SK-N-SH treated with all-trans-retinoic acid at 6 μM for 48 hours (cell line): ENCODE measurements at regions not wholly inside any gene's neighbourhood (a gene's known extent, or its start where the extent isn't known, plus 50 kb on each side); places are given as distances from the start of the nearest gene placed in this dataset.

Experiments used
- ATAC-seq: fragments of 200-7000 bp; cut with Tn5 transposase; 3 replicates; pipeline ENCODE4 v1.9.1; 2020; ENCODE audit warnings: mild to moderate bottlenecking, moderate library complexity
- ARNTL ChIP-seq: fragments of 450-650 bp; formaldehyde crosslinking; IDR thresholded peaks from 2 replicates; pipeline ENCODE4 v1.5.0; 2020; ENCODE audit warnings: low read depth, mild to moderate bottlenecking, moderate library complexity, borderline replicate concordance
- BACH2 ChIP-seq: fragments of 250-450 bp; sonication (Bioruptor Pico); IDR thresholded peaks from 2 replicates; pipeline ENCODE4 v1.9.0; 2021; ENCODE audit warnings: mild to moderate bottlenecking, borderline replicate concordance
- CSDC2 ChIP-seq: fragments of 250-450 bp; sonication (Bioruptor Pico); IDR thresholded peaks from 2 replicates; pipeline ENCODE4 v1.5.0; 2020; ENCODE audit warnings: mild to moderate bottlenecking, moderate library complexity
- ESRRG ChIP-seq: fragments of 250-450 bp; sonication (Bioruptor Pico); IDR thresholded peaks from 2 replicates; pipeline ENCODE4 v1.6.1; 2021; ENCODE audit warnings: mild to moderate bottlenecking
- GLIS3 ChIP-seq: fragments of 250-450 bp; sonication (Bioruptor Pico); IDR thresholded peaks from 2 replicates; pipeline ENCODE4 v1.5.0; 2020; ENCODE audit warnings: mild to moderate bottlenecking, moderate library complexity
- ISL1 ChIP-seq: fragments of 250-450 bp; sonication (Bioruptor Pico); IDR thresholded peaks from 2 replicates; pipeline ENCODE4 v2.1.2; 2022; ENCODE audit warnings: mild to moderate bottlenecking, moderate library complexity
- OSR1 ChIP-seq: fragments of 250-450 bp; sonication (Bioruptor Pico); IDR thresholded peaks from 2 replicates; pipeline ENCODE4 v1.8.0; 2022; ENCODE audit warnings: moderate library complexity, mild to moderate bottlenecking, inconsistent platforms
- PPARA ChIP-seq: fragments of 250-450 bp; sonication (Bioruptor Pico); IDR thresholded peaks from 2 replicates; pipeline ENCODE4 v1.5.0; 2020; ENCODE audit warnings: mild to moderate bottlenecking, borderline replicate concordance
- RARB ChIP-seq: fragments of 250-450 bp; sonication (Bioruptor Pico); IDR thresholded peaks from 2 replicates; pipeline ENCODE4 v1.8.0; 2021; ENCODE audit warnings: mild to moderate bottlenecking, moderate library complexity
- SNAI2 ChIP-seq: fragments of 250-450 bp; sonication (Bioruptor Pico); IDR thresholded peaks from 2 replicates; pipeline ENCODE4 v1.5.0; 2020; ENCODE audit warnings: mild to moderate bottlenecking, moderate library complexity
- TCF4 ChIP-seq: fragments of 250-450 bp; sonication (Bioruptor Pico); IDR thresholded peaks from 2 replicates; pipeline ENCODE4 v1.8.0; 2021; ENCODE audit warnings: mild to moderate bottlenecking, moderate library complexity, borderline replicate concordance
- TOX ChIP-seq: fragments of 250-450 bp; sonication (Bioruptor Pico); IDR thresholded peaks from 2 replicates; pipeline ENCODE4 v1.8.0; 2021; ENCODE audit warnings: mild to moderate bottlenecking, moderate library complexity, borderline replicate concordance
- TSHZ2 ChIP-seq: fragments of 250-450 bp; sonication (Bioruptor Pico); IDR thresholded peaks from 2 replicates; pipeline ENCODE4 v1.5.0; 2020; ENCODE audit warnings: mild to moderate bottlenecking, moderate library complexity
- ZC3H10 ChIP-seq: fragments of 250-450 bp; sonication (Bioruptor Pico); IDR thresholded peaks from 2 replicates; pipeline ENCODE4 v1.5.1; 2021; ENCODE audit warnings: mild to moderate bottlenecking, moderate library complexity
- ZFP3 ChIP-seq: fragments of 250-450 bp; sonication (Bioruptor Pico); IDR thresholded peaks from 2 replicates; pipeline ENCODE4 v1.5.0; 2020; ENCODE audit warnings: mild to moderate bottlenecking, moderate library complexity
- ZFP30 ChIP-seq: fragments of 450-650 bp; formaldehyde crosslinking; IDR thresholded peaks from 2 replicates; pipeline ENCODE4 v1.5.0; 2022; ENCODE audit warnings: mild to moderate bottlenecking, moderate library complexity
- ZNF565 ChIP-seq: fragments of 450-650 bp; formaldehyde crosslinking; conservative IDR thresholded peaks from 2 replicates; pipeline ENCODE4 v1.5.0; 2020; ENCODE audit warnings: low read depth, mild to moderate bottlenecking, moderate library complexity
- ZNF70 ChIP-seq: fragments of 450-650 bp; formaldehyde crosslinking; IDR thresholded peaks from 2 replicates; pipeline ENCODE4 v1.5.0; 2020; ENCODE audit warnings: mild to moderate bottlenecking, moderate library complexity
- ZNF8 ChIP-seq: fragments of 450-650 bp; formaldehyde crosslinking; IDR thresholded peaks from 2 replicates; pipeline ENCODE4 v1.5.0; 2020; ENCODE audit warnings: mild to moderate bottlenecking, moderate library complexity
- TF ChIP-seq, protein P1 (sequence below): fragments of 250-450 bp; sonication (Bioruptor Pico); IDR thresholded peaks from 2 replicates; pipeline ENCODE4 v1.5.1; 2021; ENCODE audit warnings: mild to moderate bottlenecking, moderate library complexity
- TF ChIP-seq, protein P2 (sequence below): fragments of 250-450 bp; sonication (Bioruptor Pico); IDR thresholded peaks from 2 replicates; pipeline ENCODE4 v1.8.0; 2020; ENCODE audit warnings: mild to moderate bottlenecking, moderate library complexity, borderline replicate concordance
- TF ChIP-seq, protein P3 (sequence below): fragments of 250-450 bp; sonication (Bioruptor Pico); IDR thresholded peaks from 2 replicates; pipeline ENCODE4 v1.8.0; 2021; ENCODE audit warnings: low read depth, mild to moderate bottlenecking, moderate library complexity, borderline replicate concordance

- no peak for TF ChIP-seq ARNTL (CRISPR knock-in tag)
- TF ChIP-seq ZNF565: no peak
- TF ChIP-seq ZC3H10 (CRISPR knock-in tag): no peak
- no peak for TF ChIP-seq ZFP30 (CRISPR knock-in tag)
- TF ChIP-seq, protein P1, sequence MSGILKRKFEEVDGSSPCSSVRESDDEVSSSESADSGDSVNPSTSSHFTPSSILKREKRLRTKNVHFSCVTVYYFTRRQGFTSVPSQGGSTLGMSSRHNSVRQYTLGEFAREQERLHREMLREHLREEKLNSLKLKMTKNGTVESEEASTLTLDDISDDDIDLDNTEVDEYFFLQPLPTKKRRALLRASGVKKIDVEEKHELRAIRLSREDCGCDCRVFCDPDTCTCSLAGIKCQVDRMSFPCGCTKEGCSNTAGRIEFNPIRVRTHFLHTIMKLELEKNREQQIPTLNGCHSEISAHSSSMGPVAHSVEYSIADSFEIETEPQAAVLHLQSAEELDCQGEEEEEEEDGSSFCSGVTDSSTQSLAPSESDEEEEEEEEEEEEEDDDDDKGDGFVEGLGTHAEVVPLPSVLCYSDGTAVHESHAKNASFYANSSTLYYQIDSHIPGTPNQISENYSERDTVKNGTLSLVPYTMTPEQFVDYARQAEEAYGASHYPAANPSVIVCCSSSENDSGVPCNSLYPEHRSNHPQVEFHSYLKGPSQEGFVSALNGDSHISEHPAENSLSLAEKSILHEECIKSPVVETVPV (CRISPR knock-in tag): no peak
- TF ChIP-seq ZNF8 (CRISPR knock-in tag): no peak
- TF ChIP-seq TSHZ2 (CRISPR knock-in tag): no peak
- no peak for TF ChIP-seq ESRRG (CRISPR knock-in tag)
- TF ChIP-seq ZNF70 (CRISPR knock-in tag): no peak
- no peak for TF ChIP-seq ZFP3 (CRISPR knock-in tag)
- TF ChIP-seq TOX (CRISPR knock-in tag): no peak
- TF ChIP-seq CSDC2: no peak
- no peak for ATAC-seq
Observed at GRCh38 chr3:166447513-166447912, 610.3 kb upstream of the BCHE start.

- no peak for ATAC-seq
- TF ChIP-seq TSHZ2 (CRISPR knock-in tag) (no peak), ARNTL (CRISPR knock-in tag) (no peak), RARB (CRISPR knock-in tag) (no peak), ZNF70 (CRISPR knock-in tag) (no peak), TOX (CRISPR knock-in tag) (no peak), GLIS3 (no peak), OSR1 (no peak), PPARA (CRISPR knock-in tag) (no peak), ZC3H10 (CRISPR knock-in tag) (no peak), ESRRG (CRISPR knock-in tag) (no peak), ISL1 (CRISPR knock-in tag) (no peak), ZFP3 (CRISPR knock-in tag) (no peak)
- TF ChIP-seq, protein P2, sequence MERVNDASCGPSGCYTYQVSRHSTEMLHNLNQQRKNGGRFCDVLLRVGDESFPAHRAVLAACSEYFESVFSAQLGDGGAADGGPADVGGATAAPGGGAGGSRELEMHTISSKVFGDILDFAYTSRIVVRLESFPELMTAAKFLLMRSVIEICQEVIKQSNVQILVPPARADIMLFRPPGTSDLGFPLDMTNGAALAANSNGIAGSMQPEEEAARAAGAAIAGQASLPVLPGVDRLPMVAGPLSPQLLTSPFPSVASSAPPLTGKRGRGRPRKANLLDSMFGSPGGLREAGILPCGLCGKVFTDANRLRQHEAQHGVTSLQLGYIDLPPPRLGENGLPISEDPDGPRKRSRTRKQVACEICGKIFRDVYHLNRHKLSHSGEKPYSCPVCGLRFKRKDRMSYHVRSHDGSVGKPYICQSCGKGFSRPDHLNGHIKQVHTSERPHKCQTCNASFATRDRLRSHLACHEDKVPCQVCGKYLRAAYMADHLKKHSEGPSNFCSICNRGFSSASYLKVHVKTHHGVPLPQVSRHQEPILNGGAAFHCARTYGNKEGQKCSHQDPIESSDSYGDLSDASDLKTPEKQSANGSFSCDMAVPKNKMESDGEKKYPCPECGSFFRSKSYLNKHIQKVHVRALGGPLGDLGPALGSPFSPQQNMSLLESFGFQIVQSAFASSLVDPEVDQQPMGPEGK (CRISPR knock-in tag): no peak
- TF ChIP-seq, protein P3, sequence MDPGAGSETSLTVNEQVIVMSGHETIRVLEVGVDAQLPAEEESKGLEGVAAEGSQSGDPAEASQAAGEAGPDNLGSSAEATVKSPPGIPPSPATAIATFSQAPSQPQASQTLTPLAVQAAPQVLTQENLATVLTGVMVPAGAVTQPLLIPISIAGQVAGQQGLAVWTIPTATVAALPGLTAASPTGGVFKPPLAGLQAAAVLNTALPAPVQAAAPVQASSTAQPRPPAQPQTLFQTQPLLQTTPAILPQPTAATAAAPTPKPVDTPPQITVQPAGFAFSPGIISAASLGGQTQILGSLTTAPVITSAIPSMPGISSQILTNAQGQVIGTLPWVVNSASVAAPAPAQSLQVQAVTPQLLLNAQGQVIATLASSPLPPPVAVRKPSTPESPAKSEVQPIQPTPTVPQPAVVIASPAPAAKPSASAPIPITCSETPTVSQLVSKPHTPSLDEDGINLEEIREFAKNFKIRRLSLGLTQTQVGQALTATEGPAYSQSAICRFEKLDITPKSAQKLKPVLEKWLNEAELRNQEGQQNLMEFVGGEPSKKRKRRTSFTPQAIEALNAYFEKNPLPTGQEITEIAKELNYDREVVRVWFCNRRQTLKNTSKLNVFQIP: no peak
- TF ChIP-seq, all 23 proteins: peak for 0
Observed at GRCh38 chr3:166446986-166447385, 609.8 kb upstream of the BCHE start.

DNA sequence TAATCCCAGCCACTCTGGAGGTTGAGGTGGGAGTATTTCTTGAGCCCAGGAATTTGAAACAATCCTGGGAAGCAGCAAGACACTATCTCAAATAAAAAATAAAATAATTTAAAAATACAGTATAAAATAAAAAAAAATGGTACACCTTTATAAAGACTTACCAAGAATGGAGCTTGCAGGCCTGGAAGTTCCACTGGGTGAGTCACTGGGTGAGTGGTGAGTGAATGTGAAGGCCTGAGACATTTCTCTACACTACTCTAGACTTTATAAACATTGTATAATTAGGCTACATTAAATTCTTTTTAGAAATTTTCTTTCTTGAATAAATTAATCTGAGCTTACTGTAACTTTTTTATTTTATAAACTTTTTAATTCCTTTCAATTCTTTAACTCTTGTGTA is 609.1 kb upstream of the BCHE start:
- TF ChIP-seq BACH2 (CRISPR knock-in tag): no peak
- TF ChIP-seq GLIS3: no peak
- TF ChIP-seq SNAI2: no peak
- no peak for TF ChIP-seq ZFP3 (CRISPR knock-in tag)
- no peak for TF ChIP-seq TCF4 (CRISPR knock-in tag)
- no peak for TF ChIP-seq CSDC2
- no peak for TF ChIP-seq ARNTL (CRISPR knock-in tag)
- no peak for TF ChIP-seq ISL1 (CRISPR knock-in tag)
- no peak for TF ChIP-seq ZNF565
- TF ChIP-seq, protein P1 (CRISPR knock-in tag): no peak
- no peak for TF ChIP-seq ZNF70 (CRISPR knock-in tag)
- no peak for TF ChIP-seq PPARA (CRISPR knock-in tag)
- peak; percentile 41; the same call in 1 of the 3 replicates for ATAC-seq
